ENCODE measurements at regions not wholly inside any gene's neighbourhood (a gene's known extent, or its start where the extent isn't known, plus 50 kb on each side); places are given as distances from the start of the nearest gene placed in this dataset.

DNA sequence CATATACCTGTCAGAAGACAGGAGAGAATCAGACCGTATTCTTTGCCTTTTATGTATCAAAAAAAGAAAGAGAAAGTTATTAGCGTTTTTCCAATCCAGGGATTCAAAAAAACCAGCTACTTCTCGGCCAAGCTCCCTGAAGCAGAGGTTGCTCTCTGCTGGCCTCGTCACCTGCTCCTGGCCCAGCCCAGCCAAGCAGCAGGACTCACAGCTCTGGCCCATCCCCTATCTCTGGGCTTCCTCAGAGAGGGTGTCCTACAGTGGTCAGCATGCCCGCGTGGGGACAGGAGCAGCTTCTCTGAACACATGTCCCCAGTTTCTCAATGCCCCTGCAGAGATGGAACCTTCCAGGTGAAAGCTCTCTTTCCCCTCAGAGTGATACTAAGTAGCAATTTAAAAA, 209.0 kb downstream of the URI1 start:
- no peaks in the 10 kb centered on the region for H3K36me3 ChIP-seq (replicated peaks in 1 of 2; ENCODE audit: insufficient read depth in 1 of 2, low read depth in 2 of 2)
- no peak overlapping the region for H3K4me3 ChIP-seq

DNA sequence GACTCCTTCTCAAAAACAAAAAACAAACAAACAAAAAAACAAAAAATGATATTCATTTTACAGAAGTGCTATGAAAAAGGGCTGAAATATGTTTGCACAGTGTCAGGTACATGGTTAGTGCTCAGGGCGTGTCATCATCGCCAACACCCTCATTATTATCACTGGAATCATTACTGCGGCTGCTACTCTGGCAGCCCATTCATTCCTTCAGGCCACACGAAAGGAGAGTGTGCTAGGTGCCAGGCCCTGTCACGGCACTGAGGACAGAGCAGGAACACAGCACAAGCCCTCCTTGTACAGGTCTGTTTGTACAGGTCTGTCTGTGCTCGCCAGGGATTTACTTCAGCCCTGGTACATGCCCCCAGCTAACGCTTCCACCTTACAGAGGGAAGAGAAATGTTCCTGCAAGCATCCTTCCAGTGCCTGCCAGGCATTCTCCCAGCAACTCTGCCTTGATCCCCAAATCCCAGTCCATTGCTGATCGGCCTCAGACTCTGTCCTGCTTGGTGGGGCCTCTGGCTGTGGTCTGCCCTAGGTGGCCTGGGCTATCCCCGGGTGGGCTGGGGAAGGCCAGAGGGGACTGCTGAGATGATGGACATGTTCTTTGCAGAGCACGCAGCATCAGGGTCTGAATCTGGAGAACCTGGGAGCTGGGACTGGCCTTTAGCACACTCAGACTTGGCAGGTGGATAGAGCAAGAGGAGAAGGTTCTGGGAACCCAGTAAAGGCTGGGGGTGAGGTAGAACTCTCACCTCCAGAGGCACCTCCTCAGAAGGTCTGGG, 210.7 kb downstream of the URI1 start:
- no peaks in the 10 kb centered on the region for H3K9me3 ChIP-seq
- H3K4me1 ChIP-seq, result no peaks in the 10 kb centered on the region
- no peaks in the 10 kb centered on the region for H3K27me3 ChIP-seq
- intact Hi-C loops (cut with DNase I), result no loop called here
- TF ChIP-seq POLR2A (IDR thresholded peaks at IDR 0.05), result no peak
- TF ChIP-seq, protein P1, sequence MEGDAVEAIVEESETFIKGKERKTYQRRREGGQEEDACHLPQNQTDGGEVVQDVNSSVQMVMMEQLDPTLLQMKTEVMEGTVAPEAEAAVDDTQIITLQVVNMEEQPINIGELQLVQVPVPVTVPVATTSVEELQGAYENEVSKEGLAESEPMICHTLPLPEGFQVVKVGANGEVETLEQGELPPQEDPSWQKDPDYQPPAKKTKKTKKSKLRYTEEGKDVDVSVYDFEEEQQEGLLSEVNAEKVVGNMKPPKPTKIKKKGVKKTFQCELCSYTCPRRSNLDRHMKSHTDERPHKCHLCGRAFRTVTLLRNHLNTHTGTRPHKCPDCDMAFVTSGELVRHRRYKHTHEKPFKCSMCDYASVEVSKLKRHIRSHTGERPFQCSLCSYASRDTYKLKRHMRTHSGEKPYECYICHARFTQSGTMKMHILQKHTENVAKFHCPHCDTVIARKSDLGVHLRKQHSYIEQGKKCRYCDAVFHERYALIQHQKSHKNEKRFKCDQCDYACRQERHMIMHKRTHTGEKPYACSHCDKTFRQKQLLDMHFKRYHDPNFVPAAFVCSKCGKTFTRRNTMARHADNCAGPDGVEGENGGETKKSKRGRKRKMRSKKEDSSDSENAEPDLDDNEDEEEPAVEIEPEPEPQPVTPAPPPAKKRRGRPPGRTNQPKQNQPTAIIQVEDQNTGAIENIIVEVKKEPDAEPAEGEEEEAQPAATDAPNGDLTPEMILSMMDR (IDR thresholded peaks at IDR 0.05), result no peak
- no peak overlapping the region for H3K4me3 ChIP-seq
- DNase-seq (no peak), ATAC-seq (no peak)
- no peaks in the 10 kb centered on the region for H3K36me3 ChIP-seq (replicated peaks in 1 of 2; ENCODE audit: insufficient read depth in 1 of 2, low read depth in 2 of 2)
- 67 to 79% methylated on average over 9 to 10 of the region's 10 CpGs for WGBS, 2 donors
- no peak overlapping the region for H3K27ac ChIP-seq

More for the DNA sequence above, 209.0 kb downstream of the URI1 start:
- 51 to 64% methylated on average over 6 of the region's 6 CpGs for WGBS, 2 donors
- Histone ChIP-seq H3K27me3 (no peaks in the 10 kb centered on the region), H3K4me1 (no peaks in the 10 kb centered on the region), H3K27ac (no peak overlapping the region), H3K9me3 (no peaks in the 10 kb centered on the region)
- intact Hi-C loops (cut with DNase I), result no loop called here
- ATAC-seq (no peak), DNase-seq (no peak)
- TF ChIP-seq, protein P1 (IDR thresholded peaks at IDR 0.05), result no peak
- TF ChIP-seq POLR2A (IDR thresholded peaks at IDR 0.05), result no peak

DNA sequence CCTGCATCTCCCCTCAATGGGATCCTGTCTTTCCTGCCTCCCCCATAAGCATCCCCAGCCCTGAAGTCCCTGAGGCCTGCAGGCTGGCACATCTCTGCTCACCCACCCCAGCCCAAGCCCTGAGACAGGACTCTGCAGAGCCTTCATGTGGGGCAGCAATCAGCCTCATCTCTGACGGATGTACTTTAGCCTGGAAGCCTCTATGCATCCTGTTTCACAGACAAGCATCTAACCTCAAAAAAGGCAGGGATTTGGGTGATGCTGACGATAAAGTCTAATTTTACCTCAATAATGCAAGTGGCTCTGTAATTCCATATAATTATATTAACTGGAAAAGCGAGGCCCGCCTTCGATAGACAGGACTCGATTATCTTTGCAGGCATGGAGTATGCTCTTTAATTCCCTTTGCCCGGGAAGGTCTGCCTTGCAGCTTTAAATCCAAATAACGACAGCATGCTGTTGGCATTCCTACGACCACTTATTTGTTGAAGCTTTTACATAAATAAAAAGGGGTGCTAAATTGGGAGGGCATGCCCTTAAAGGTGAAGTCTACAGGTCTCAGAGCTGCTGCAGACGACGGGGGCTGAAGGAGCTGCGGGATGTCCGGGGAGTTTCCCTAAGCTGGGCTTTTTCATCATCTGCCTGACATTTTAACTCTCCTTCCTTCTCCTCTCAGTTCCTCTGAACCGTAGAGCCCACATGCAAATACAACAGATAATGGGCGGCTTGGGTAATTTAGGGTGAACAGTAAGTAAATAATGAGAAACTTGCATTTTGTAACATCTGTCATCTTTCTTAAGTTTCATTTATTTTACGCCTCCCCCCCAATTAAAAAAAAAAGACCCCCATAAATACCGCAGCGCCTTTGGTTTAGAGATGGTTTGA, 211.5 kb downstream of the URI1 start:
- Histone ChIP-seq H3K36me3 (replicated peaks in 1 of 2; ENCODE audit: insufficient read depth in 1 of 2, low read depth in 2 of 2) (no peaks in the 10 kb centered on the region), H3K4me1 (no peaks in the 10 kb centered on the region), H3K9me3 (no peaks in the 10 kb centered on the region), H3K27ac (no peak overlapping the region), H3K4me3 (no peak overlapping the region), H3K27me3 (no peaks in the 10 kb centered on the region)
- no peak for TF ChIP-seq POLR2A (IDR thresholded peaks at IDR 0.05)
- TF ChIP-seq, protein P1 (IDR thresholded peaks at IDR 0.05), result no peak
- DNase-seq, result no peak
- ATAC-seq, result no peak
- WGBS, 2 donors, result 43 to 45% methylated on average over 18 of the region's 18 CpGs
- intact Hi-C loops (cut with DNase I), result no loop called here

DNA sequence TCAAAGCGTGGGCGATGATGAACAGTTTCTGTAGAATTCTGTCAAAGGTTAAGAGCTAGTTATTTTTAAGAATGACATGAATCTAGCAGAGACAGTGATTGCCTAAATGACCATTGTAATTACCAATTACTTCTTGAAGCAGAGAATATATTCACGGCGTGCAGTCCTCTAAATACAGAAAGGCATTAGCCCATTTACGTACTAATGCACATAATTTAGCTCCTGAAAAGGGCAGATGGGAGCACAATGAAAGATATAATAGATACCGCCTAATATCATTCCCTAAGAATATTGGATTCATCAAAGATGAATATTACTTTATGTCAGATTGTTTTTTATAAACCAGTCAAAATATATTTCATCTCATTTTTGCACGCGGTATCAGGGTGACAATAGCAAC, 212.4 kb downstream of the URI1 start:
- H3K27me3 ChIP-seq, result no peaks in the 10 kb centered on the region
- WGBS, 2 donors, result 71 to 73% methylated on average over 8 of the region's 8 CpGs
- intact Hi-C loops (cut with DNase I), result no loop called here

More for the DNA sequence above, 212.4 kb downstream of the URI1 start:
- no peaks in the 10 kb centered on the region for H3K36me3 ChIP-seq (replicated peaks in 1 of 2; ENCODE audit: insufficient read depth in 1 of 2, low read depth in 2 of 2)
- DNase-seq (no peak), ATAC-seq (no peak)
- no peak for TF ChIP-seq POLR2A (IDR thresholded peaks at IDR 0.05)
- TF ChIP-seq, protein P1 (IDR thresholded peaks at IDR 0.05), result no peak
- no peak overlapping the region for H3K27ac ChIP-seq
- no peaks in the 10 kb centered on the region for H3K4me1 ChIP-seq
- H3K4me3 ChIP-seq, result no peak overlapping the region
- no peaks in the 10 kb centered on the region for H3K9me3 ChIP-seq

All from body of pancreas (tissue), 4 donors.